Body of pancreas (tissue), 4 donors: ENCODE measurements at regions not wholly inside any gene's neighbourhood (a gene's known extent, or its start where the extent isn't known, plus 50 kb on each side); places are given as distances from the start of the nearest gene placed in this dataset.

ENCODE experiments used
- CTCF ChIP-seq, 7 experiments: fragments of 450-650 bp in 4 of 7; fragments of 200-600 bp in 3 of 7; sonication (generic) in 3 of 7; IDR thresholded peaks; one replicate each; pipeline ENCODE4 v1.5.1; 2016 to 2019; ENCODE audit warnings: antibody characterized with exemption in 7 of 7
- POLR2A ChIP-seq, 3 donors: fragments of 450-650 bp; IDR thresholded peaks; one replicate each; pipeline ENCODE4 v1.6.1; 2016; ENCODE audit warnings: antibody characterized with exemption in 3 of 3, mild to moderate bottlenecking in 2 of 3

GRCh38 chr4:12534684-12535083 lies 949.5 kb downstream of the RAB28 start:
- TF ChIP-seq CTCF (IDR thresholded peaks at IDR 0.05), result no peak
- TF ChIP-seq POLR2A (IDR thresholded peaks at IDR 0.05), result no peak
